Calu3 (cell line): ENCODE measurements at regions not wholly inside any gene's neighbourhood (a gene's known extent, or its start where the extent isn't known, plus 50 kb on each side); places are given as distances from the start of the nearest gene placed in this dataset.

Experiments
- BruUV-seq: library from RNA; stranded (reverse); fragments of 400-500 nt; replicated peaks from 2 replicates; lab custom pipeline; 2021; lab: Mats Ljungman, UMichigan
- CTCF ChIA-PET: fragments of 300-600 bp; sonication (Branson Sonifier 250); formaldehyde crosslinking; loops from one replicate; lab custom pipeline; 2022; ENCODE audit warnings: antibody characterized with exemption; lab: Charles Lee
- DNase-seq: peaks from one replicate; pipeline ENCODE4 v3.0.0; 2022
- H3K27ac Mint-ChIP-seq: one replicate; pipeline ENCODE4 v1.8.0; 2022; ENCODE audit warnings: mixed read lengths; ENCODE audit not compliant: unreplicated experiment
- H3K27me3 Mint-ChIP-seq: one replicate; pipeline ENCODE4 v1.8.0; 2022; ENCODE audit warnings: mixed read lengths; ENCODE audit not compliant: unreplicated experiment
- H3K36me3 Mint-ChIP-seq: one replicate; pipeline ENCODE4 v1.8.0; 2022; ENCODE audit warnings: mild to moderate bottlenecking, moderate library complexity, mixed read lengths; ENCODE audit not compliant: insufficient read depth, unreplicated experiment
- H3K4me1 Mint-ChIP-seq: one replicate; pipeline ENCODE4 v1.8.0; 2022; ENCODE audit warnings: mild to moderate bottlenecking, low read depth, mixed read lengths; ENCODE audit not compliant: unreplicated experiment
- H3K4me3 Mint-ChIP-seq: one replicate; pipeline ENCODE4 v1.8.0; 2022; ENCODE audit warnings: mild to moderate bottlenecking, low read depth, moderate library complexity, mixed read lengths; ENCODE audit not compliant: unreplicated experiment
- H3K9me3 Mint-ChIP-seq: one replicate; pipeline ENCODE4 v1.8.0; 2022; ENCODE audit warnings: low read depth, mixed read lengths; ENCODE audit not compliant: unreplicated experiment
- intact Hi-C: fragments of 100-400 bp; cut with micrococcal nuclease; formaldehyde crosslinking; loops from one replicate; pipeline ENCODE4 v1.10.0; 2022; ENCODE audit not compliant: unreplicated experiment
- TF ChIP-seq, protein P1 (sequence below): fragments of 200-600 bp; IDR thresholded peaks from one replicate; pipeline ENCODE4 v1.8.0; 2022; ENCODE audit warnings: antibody characterized with exemption; ENCODE audit not compliant: unreplicated experiment

DNA sequence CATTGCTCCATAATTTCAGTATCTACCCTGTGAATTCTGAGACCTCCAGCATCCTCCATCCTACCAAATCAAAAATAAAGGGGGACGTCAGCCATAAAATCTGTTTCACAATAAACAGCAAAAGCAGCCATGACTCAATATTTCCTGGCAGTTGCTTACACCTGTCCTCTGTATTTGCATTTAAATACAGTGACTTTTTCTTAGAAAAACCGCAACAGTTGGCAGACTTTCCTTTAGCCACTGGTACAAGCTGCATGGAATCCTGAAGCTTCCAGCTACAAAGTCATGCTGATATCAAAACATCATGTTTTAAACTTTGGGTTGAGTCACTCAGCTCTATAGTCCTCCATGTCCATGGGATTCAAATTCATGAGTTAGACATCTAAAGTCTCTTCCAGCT is 278.0 kb upstream of the KAZN start:
- Mint-ChIP-seq H3K4me1 (no peaks in the 10 kb centered on the region), H3K36me3 (no peaks in the 10 kb centered on the region), H3K27ac (no peak overlapping the region), H3K4me3 (no peak overlapping the region), H3K9me3 (peaks cover 18% of the 10 kb centered on the region), H3K27me3 (no peaks in the 10 kb centered on the region)
- TF ChIP-seq, protein P1, sequence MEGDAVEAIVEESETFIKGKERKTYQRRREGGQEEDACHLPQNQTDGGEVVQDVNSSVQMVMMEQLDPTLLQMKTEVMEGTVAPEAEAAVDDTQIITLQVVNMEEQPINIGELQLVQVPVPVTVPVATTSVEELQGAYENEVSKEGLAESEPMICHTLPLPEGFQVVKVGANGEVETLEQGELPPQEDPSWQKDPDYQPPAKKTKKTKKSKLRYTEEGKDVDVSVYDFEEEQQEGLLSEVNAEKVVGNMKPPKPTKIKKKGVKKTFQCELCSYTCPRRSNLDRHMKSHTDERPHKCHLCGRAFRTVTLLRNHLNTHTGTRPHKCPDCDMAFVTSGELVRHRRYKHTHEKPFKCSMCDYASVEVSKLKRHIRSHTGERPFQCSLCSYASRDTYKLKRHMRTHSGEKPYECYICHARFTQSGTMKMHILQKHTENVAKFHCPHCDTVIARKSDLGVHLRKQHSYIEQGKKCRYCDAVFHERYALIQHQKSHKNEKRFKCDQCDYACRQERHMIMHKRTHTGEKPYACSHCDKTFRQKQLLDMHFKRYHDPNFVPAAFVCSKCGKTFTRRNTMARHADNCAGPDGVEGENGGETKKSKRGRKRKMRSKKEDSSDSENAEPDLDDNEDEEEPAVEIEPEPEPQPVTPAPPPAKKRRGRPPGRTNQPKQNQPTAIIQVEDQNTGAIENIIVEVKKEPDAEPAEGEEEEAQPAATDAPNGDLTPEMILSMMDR: no peak
- intact Hi-C loops: no loop called here
- CTCF ChIA-PET: no interaction called here
- DNase-seq: no peak
- no TSS peak for BruUV-seq

DNA sequence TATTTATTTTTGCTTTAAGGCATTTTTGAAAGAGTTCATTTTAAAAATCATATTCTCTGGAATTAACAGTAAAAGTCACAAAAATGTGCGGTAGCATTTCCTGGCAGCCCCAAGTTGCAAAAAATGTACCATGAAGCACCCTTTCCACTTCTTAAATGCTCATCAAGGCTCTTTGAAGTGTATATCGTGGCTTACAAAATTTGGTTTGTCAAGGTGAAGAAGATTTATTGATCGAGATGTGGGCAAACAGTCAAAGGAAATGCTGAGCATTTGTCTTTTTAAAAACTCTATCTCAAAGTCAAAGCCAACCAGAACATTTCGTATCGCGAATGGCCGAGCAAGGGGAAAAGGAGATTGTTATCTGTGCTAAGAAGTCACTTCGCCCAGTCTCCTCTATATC is 277.5 kb upstream of the KAZN start:
- H3K4me1 Mint-ChIP-seq: no peaks in the 10 kb centered on the region
- H3K4me3 Mint-ChIP-seq: no peak overlapping the region
- CTCF ChIA-PET: no interaction called here
- TF ChIP-seq, protein P1: no peak
- no peaks in the 10 kb centered on the region for H3K36me3 Mint-ChIP-seq
- H3K9me3 Mint-ChIP-seq: peaks cover 18% of the 10 kb centered on the region
- intact Hi-C loops: no loop called here
- no peaks in the 10 kb centered on the region for H3K27me3 Mint-ChIP-seq
- no TSS peak for BruUV-seq
- no peak for DNase-seq
- no peak overlapping the region for H3K27ac Mint-ChIP-seq

DNA sequence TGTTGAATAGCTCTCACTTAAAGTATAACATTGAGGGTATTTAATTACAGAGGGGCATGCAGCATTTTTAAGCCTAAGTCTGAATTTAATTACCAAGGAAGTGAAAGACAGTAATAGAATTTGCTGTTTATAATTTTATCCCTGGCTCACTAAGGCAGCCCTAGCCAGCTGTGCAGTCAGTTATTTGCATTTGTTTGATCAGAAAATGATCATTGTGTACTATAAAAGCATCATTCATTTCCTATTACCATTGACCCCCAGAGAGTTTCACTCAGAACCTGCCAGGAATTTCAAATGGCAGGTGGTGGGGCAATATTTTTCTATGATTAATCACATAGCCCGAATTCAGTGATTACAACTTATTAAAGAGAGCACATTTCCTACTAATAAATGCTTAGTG is 277.1 kb upstream of the KAZN start:
- DNase-seq: no peak
- peaks cover 19% of the 10 kb centered on the region for H3K9me3 Mint-ChIP-seq
- H3K4me1 Mint-ChIP-seq: no peaks in the 10 kb centered on the region
- intact Hi-C loops: no loop called here
- H3K27ac Mint-ChIP-seq: no peak overlapping the region
- TF ChIP-seq, protein P1: no peak
- BruUV-seq: no TSS peak
- no peak overlapping the region for H3K4me3 Mint-ChIP-seq
- H3K27me3 Mint-ChIP-seq: no peaks in the 10 kb centered on the region
- CTCF ChIA-PET: no interaction called here
- H3K36me3 Mint-ChIP-seq: no peaks in the 10 kb centered on the region

DNA sequence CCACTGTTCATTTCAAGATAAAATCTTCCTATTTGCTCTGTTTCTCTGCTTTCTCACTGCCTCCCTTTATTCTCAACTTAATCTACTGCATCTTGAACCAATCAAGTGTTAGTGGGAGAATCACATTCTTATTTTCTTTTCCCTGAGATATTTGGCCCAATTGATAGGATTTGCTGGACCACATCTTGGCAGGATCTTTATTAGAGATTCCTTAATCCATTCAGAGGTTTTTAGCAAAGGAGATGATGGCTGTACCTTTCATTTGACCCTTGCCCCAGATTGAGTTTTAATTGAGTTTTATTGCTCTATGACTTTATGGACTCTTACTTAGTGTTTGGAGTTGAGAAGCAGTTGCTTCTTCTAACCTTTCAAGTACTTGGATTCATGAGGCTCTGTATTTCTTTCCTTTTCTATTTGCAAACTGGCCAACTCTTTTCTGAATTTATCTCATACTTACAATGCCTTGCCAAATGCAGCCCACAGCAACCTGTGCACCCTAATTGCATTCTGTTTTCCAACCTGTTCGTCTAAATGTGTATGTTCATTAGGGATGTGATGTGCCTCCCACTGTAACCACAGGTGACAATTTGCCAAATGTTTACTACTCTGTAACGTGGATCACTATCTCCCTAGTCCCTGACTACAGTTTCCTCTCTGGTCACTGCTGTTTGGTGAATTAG is 274.8 kb upstream of the KAZN start:
- H3K9me3 Mint-ChIP-seq: peaks cover 19% of the 10 kb centered on the region
- CTCF ChIA-PET: no interaction called here
- intact Hi-C loops: no loop called here
- no peaks in the 10 kb centered on the region for H3K36me3 Mint-ChIP-seq
- no peaks in the 10 kb centered on the region for H3K27me3 Mint-ChIP-seq
- no TSS peak for BruUV-seq
- TF ChIP-seq, protein P1: no peak
- no peak for DNase-seq
- no peak overlapping the region for H3K27ac Mint-ChIP-seq
- no peak overlapping the region for H3K4me3 Mint-ChIP-seq
- no peaks in the 10 kb centered on the region for H3K4me1 Mint-ChIP-seq
